NT2/D1 (cell line): ENCODE measurements at regions not wholly inside any gene's neighbourhood (a gene's known extent, or its start where the extent isn't known, plus 50 kb on each side); places are given as distances from the start of the nearest gene placed in this dataset.

Experiments used
- DNase-seq: peaks from one replicate; pipeline ENCODE4 v3.0.0-alpha.2; 2011; ENCODE audit warnings: low read depth, low spot score
- H3K27me3 ChIP-seq: 2 replicates; pipeline ENCODE4 v1.6.0; 2011; ENCODE audit warnings: mild to moderate bottlenecking; ENCODE audit not compliant: insufficient read length, insufficient read depth
- H3K36me3 ChIP-seq: 2 replicates; pipeline ENCODE4 v1.6.1; 2011; ENCODE audit warnings: mild to moderate bottlenecking, low read length, mixed read lengths; ENCODE audit not compliant: insufficient read depth, insufficient read length
- H3K4me1 ChIP-seq: 2 replicates; pipeline ENCODE4 v1.5.1; 2011; ENCODE audit not compliant: insufficient read depth, insufficient read length
- H3K4me3 ChIP-seq: 2 replicates; pipeline ENCODE4 v1.5.1; 2011; ENCODE audit warnings: low read depth; ENCODE audit not compliant: insufficient read length
- H3K9ac ChIP-seq: 2 replicates; pipeline ENCODE4 v1.6.0; 2011; ENCODE audit warnings: low read depth; ENCODE audit not compliant: insufficient read length
- H3K9me3 ChIP-seq: 2 replicates; pipeline ENCODE4 v1.5.1; 2011; ENCODE audit warnings: mild to moderate bottlenecking, low read length; ENCODE audit not compliant: insufficient read depth
- SUZ12 ChIP-seq: IDR thresholded peaks from 2 replicates; pipeline ENCODE4 v1.6.1; 2011; ENCODE audit not compliant: insufficient read length, insufficient read depth; ENCODE audit errors: extremely low read depth
- YY1 ChIP-seq: IDR thresholded peaks from 2 replicates; pipeline ENCODE4 v1.6.1; 2011; ENCODE audit not compliant: insufficient read length, insufficient read depth
- ZNF274 ChIP-seq: IDR thresholded peaks from 2 replicates; pipeline ENCODE4 v1.6.1; 2011; ENCODE audit warnings: mild to moderate bottlenecking, low read depth, low read length

- Histone ChIP-seq H3K27me3 (no peaks in the 10 kb centered on the region), H3K4me3 (no peak overlapping the region), H3K4me1 (no peaks in the 10 kb centered on the region), H3K36me3 (no peaks in the 10 kb centered on the region), H3K9me3 (no peaks in the 10 kb centered on the region), H3K9ac (no peak overlapping the region)
- DNase-seq = peak; percentile 5
- TF ChIP-seq ZNF274 (no peak), YY1 (no peak), SUZ12 (no peak)
Measured at GRCh38 chr15:98025237-98025636, 64.7 kb downstream of the ARRDC4 start.

- Histone ChIP-seq H3K4me3 (no peak overlapping the region), H3K9ac (no peak overlapping the region), H3K27me3 (no peaks in the 10 kb centered on the region), H3K9me3 (no peaks in the 10 kb centered on the region), H3K36me3 (no peaks in the 10 kb centered on the region), H3K4me1 (peaks cover 4% of the 10 kb centered on the region)
- no peak for DNase-seq
- TF ChIP-seq SUZ12 = no peak
- no peak for TF ChIP-seq ZNF274
- TF ChIP-seq YY1 = no peak
Measured at GRCh38 chr15:98034731-98035130, 74.2 kb downstream of the ARRDC4 start.

- H3K4me3 ChIP-seq = no peak overlapping the region
- H3K36me3 ChIP-seq = no peaks in the 10 kb centered on the region
- TF ChIP-seq SUZ12 = no peak
- no peak for TF ChIP-seq ZNF274
- TF ChIP-seq YY1 = no peak
- H3K9ac ChIP-seq = no peak overlapping the region
- H3K27me3 ChIP-seq = no peaks in the 10 kb centered on the region
- H3K4me1 ChIP-seq = peaks cover 4% of the 10 kb centered on the region
- no peaks in the 10 kb centered on the region for H3K9me3 ChIP-seq
- DNase-seq = no peak
Measured at GRCh38 chr15:98035134-98035533, 74.6 kb downstream of the ARRDC4 start.

- Histone ChIP-seq H3K36me3 (no peaks in the 10 kb centered on the region), H3K4me3 (no peak overlapping the region), H3K9ac (no peak overlapping the region), H3K27me3 (no peaks in the 10 kb centered on the region), H3K4me1 (peaks cover 4% of the 10 kb centered on the region), H3K9me3 (no peaks in the 10 kb centered on the region)
- DNase-seq = no peak
- TF ChIP-seq SUZ12 (no peak), YY1 (no peak), ZNF274 (no peak)
Measured at GRCh38 chr15:98035577-98036010, 75.1 kb downstream of the ARRDC4 start.

GRCh38 chr15:98039596-98039995, 79.1 kb downstream of the ARRDC4 start:
- peaks cover 4% of the 10 kb centered on the region for H3K4me1 ChIP-seq

GRCh38 chr15:98040146-98040545, 79.6 kb downstream of the ARRDC4 start:
- Histone ChIP-seq H3K36me3 (no peaks in the 10 kb centered on the region), H3K9me3 (no peaks in the 10 kb centered on the region), H3K4me1 (peaks cover 4% of the 10 kb centered on the region), H3K9ac (no peak overlapping the region), H3K27me3 (no peaks in the 10 kb centered on the region), H3K4me3 (no peak overlapping the region)
- TF ChIP-seq SUZ12 = no peak
- no peak for TF ChIP-seq YY1
- TF ChIP-seq ZNF274 = no peak
- DNase-seq = no peak

More at GRCh38 chr15:98039596-98039995, 79.1 kb downstream of the ARRDC4 start:
- H3K9ac ChIP-seq = no peak overlapping the region
- no peak for DNase-seq
- no peak overlapping the region for H3K4me3 ChIP-seq
- no peaks in the 10 kb centered on the region for H3K9me3 ChIP-seq
- no peaks in the 10 kb centered on the region for H3K36me3 ChIP-seq
- H3K27me3 ChIP-seq = no peaks in the 10 kb centered on the region
- TF ChIP-seq YY1 (no peak), ZNF274 (no peak), SUZ12 (no peak)

GRCh38 chr15:98043160-98044014, 82.9 kb downstream of the ARRDC4 start:
- H3K36me3 ChIP-seq = no peaks in the 10 kb centered on the region
- H3K4me3 ChIP-seq = no peak overlapping the region
- H3K4me1 ChIP-seq = no peaks in the 10 kb centered on the region
- no peak for TF ChIP-seq YY1
- DNase-seq = no peak
- no peaks in the 10 kb centered on the region for H3K27me3 ChIP-seq
- no peaks in the 10 kb centered on the region for H3K9me3 ChIP-seq
- H3K9ac ChIP-seq = no peak overlapping the region
